ENCODE measurements at regions not wholly inside any gene's neighbourhood (a gene's known extent, or its start where the extent isn't known, plus 50 kb on each side); places are given as distances from the start of the nearest gene placed in this dataset.
A peak's percentile ranks its signal among the peaks of the same experiment; 100 is the strongest.
"Not testable (repeated sequence)": the region's sequence is repeated elsewhere in the genome, so short reads cannot be mapped to it uniquely, and the experiment has no call there.

DNA sequence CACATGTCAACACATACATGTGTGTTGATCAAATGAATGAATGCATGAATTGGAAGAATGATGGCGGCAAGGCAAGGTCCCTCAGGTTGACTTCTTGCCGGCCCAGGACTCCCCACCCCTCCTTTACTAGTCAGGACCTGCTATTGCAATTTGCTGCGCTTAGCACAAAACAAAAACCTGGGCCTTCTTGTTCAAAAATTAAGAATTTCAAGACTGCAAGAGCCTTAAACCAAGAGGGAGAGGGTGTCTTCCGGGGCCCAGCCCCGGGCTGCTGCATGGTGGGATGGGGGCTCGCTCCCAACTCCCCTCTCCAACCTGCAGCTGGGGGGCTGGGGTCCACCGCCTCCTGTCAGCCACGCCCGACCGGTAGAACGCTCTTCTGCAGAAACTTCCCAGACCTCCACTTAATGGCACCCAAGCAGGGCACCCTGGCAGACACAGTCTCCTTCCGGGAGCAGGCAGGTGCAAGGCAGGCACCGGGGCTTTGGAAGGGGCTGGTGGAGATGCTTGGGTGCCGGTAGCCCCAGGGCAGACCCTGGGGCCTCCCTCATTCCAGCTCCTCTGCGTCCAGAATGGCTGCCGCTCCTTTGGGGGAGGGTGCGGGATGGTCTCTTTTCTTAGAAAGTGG lies 2896.5 kb downstream of the RPIA start:
- DNase-seq (ENCODE audit: low read depth); H3K4me3 ChIP-seq (ENCODE audit: low read length): not testable (repeated sequence)

GRCh38 chr2:91588782-91589223 lies 2897.3 kb downstream of the RPIA start:
- not testable (repeated sequence) for H3K4me3 ChIP-seq (ENCODE audit: low read length); DNase-seq (ENCODE audit: low read depth)

DNA sequence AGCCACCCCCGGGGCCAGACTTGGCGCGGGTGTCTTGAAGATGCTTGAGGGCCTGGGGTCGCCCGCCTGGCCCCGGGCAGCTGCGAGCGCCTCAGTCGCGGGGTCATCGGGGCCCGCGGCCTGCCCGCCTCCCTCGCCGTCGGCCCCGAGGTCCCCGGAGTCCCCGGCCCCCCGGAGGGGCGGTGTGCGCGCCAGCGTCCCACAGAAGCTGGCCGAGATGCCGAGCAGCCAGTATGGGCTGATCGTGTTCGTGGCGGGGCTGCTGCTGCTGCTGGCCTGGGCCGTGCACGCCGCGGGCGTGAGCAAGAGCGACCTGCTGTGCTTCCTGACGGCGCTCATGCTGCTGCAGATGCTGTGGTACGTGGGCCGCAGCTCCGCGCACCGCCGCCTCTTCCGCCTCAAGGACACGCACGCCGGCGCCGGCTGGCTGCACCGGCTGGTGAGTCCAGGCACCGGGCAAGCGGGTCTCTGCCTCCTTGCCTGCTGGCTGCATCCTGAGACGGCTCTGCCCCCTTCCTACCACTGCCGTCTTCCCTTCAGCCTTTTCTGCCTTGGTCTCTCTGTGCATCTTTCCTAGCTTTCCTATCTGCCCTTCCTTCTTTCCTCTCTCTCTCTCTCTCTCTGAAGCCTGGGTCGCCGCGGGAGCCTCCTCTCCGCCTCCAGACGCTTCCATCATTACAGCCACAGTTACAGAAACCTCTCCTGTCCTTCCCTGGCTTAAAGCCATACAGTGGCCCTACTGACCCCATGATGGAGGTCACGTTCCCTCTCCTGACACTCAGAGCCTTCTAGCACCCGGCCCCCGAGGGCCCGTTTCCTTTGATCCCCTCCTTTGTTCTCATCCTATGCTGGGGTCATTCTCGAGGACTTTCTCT lies 2898.2 kb downstream of the RPIA start:
- H3K4me3 ChIP-seq (ENCODE audit: low read length); DNase-seq (ENCODE audit: low read depth): not testable (repeated sequence)

- not testable (repeated sequence) for H3K4me3 ChIP-seq (ENCODE audit: low read length); DNase-seq (ENCODE audit: low read depth)
Measured at GRCh38 chr2:91590381-91590780, 2898.9 kb downstream of the RPIA start.

DNA sequence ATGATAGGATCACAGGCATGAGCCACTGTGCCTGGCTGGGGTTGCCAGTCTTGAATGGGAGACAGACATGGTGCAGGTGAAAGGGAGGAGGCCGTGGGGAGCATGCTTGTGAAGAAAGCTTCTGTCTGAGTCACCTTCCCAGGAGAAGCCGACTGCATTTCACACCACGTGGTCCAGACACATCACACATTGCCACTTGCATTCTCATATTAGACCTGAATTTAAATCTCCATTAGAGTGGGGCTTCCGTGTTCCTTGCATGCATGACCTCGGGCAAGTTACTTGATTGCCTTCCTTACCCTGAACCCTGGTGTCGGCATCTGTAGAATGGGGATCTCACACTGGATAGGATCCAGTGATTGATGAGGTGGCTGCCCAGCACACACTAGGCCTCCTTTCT lies 2899.6 kb downstream of the RPIA start:
- DNase-seq (ENCODE audit: low read depth) = peak; percentile 35
- H3K4me3 ChIP-seq (ENCODE audit: low read length) = not testable (repeated sequence)

DNA sequence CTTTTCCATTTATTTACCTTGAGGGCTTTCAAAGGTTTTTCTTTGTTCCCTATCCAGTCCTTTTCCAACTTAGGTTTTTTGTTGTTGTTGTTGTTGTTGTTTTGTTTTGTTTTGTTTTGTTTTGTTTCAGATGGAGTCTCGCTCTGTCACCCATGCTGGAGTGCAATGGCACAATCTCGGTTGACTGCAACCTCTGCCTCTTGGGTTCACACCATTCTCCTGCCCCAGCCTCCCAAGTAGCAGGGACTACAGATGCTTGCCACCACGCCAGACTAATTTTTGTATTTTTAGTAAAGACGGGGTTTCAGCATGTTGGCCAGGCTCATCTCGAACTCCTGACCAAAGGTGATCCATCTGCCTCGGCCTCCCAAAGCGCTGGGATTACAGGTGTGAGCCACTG lies 2906.0 kb downstream of the RPIA start:
- not testable (repeated sequence) for H3K4me3 ChIP-seq (ENCODE audit: low read length); DNase-seq (ENCODE audit: low read depth)

DNA sequence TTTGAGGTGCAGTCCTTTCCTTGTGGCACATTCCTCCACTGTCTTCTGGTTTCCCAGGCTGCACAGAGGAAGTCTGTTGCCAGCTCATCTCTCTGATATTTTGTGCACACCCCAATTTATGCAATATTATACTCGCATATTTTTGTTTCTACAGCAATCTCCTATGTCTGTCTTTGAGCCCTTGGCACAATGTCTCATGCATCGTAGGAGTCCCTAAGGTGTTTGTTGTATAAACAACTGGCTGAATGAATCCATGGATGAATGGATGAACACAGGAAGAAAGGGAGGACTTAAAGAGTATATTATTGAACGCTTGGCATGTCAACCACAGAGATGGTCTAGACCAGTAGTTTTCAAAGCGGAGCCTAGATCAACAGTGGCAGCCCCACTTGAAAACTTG lies 2907.0 kb downstream of the RPIA start:
- H3K4me3 ChIP-seq (ENCODE audit: low read length) = not testable (repeated sequence)
- DNase-seq (ENCODE audit: low read depth) = peak; percentile 86

DNA sequence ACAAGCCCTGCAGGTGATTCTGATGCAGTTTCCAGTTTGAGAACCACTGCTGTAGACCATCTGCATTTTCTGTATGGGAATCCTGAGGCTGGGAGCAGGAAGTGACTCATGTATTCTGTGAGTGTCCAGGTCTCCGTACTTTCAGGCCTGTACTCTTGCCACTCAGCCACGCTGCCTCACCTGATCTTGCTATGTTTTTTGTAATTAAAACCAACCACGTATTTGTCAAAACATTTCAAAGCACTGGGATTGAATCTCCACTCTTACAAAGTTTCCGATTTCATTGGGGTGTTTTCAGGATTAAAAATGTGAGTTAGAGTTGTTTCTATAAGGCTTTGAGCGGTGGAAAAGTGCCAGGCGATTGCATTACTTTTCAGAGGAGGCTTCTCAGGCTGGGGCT lies 2907.5 kb downstream of the RPIA start:
- H3K4me3 ChIP-seq (ENCODE audit: low read length) = not testable (repeated sequence)
- peak; percentile 67 for DNase-seq (ENCODE audit: low read depth)

DNA sequence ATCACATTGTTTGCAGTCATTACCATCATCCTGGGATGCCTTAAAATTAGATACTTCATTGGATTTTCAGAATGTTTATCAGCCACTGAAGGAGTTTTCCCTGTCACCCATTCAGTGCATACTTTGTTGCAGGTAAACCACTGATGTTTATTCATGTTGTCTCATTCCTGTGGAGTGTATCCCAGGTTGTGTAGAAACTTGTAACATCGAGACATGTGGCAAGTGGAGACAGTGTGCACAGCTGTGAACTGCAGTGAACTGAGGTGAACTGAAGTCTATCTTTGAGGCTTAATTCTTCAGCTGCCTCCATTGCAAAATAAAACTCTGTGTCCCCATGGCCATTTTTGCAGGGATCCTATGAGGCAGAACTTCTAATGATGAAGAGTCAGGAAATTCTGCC lies 2911.4 kb downstream of the RPIA start:
- not testable (repeated sequence) for H3K4me3 ChIP-seq (ENCODE audit: low read length)
- DNase-seq (ENCODE audit: low read depth) = peak; percentile 39

GRCh38 chr2:91603996-91604395 lies 2912.5 kb downstream of the RPIA start:
- H3K4me3 ChIP-seq (ENCODE audit: low read length) = not testable (repeated sequence)

DNA sequence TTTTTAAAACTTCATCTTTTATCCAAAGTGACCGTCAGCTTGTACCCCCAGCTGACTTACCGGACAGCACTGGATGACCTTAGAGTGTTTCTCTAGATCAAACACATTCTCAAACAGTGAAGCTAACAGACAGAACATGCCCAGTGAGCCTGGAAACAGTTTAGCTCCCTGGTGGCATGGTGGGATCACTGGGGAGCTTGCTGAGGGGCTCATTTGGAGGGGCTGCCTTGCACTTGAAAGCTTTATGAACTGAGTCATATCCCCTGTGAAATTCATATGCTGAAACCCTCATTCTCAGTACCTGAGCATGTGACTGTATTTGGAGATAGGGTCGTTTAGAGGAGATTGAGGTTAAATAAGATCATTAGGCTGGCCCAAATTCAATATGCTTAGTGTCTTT lies 2913.2 kb downstream of the RPIA start:
- DNase-seq (ENCODE audit: low read depth); H3K4me3 ChIP-seq (ENCODE audit: low read length): not testable (repeated sequence)

More at GRCh38 chr2:91603996-91604395, 2912.5 kb downstream of the RPIA start:
- DNase-seq (ENCODE audit: low read depth) = not testable (repeated sequence)

DNA sequence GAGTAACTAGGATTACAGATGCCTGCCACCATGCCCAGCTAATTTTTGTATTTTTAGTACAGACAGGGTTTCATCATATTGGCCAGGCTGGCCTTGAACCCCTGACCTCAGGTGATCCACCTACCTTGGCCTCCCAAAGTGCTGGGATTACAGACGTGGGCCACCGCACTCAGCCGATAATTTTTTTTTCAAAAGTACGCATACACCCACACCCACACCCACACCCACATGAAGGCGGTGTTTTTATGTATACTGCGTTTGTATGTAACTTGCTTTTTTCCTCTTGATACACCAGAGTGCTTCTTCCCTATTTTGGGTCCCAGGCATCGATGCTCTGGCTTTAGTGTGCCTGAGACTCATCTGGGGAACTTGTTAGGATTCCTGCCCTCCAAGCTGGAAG lies 2932.3 kb downstream of the RPIA start:
- not testable (repeated sequence) for H3K4me3 ChIP-seq (ENCODE audit: low read length); DNase-seq (ENCODE audit: low read depth)

- not testable (repeated sequence) for H3K4me3 ChIP-seq (ENCODE audit: low read length); DNase-seq (ENCODE audit: low read depth)
Measured at GRCh38 chr2:91628471-91628870, 2937.0 kb downstream of the RPIA start.

- not testable (repeated sequence) for H3K4me3 ChIP-seq (ENCODE audit: low read length); DNase-seq (ENCODE audit: low read depth)
Measured at GRCh38 chr2:91657193-91657592, 2965.7 kb downstream of the RPIA start.

- DNase-seq (ENCODE audit: low read depth); H3K4me3 ChIP-seq (ENCODE audit: low read length): not testable (repeated sequence)
Measured at GRCh38 chr2:91658336-91658735, 2966.9 kb downstream of the RPIA start.

- not testable (repeated sequence) for DNase-seq (ENCODE audit: low read depth)
- H3K4me3 ChIP-seq (ENCODE audit: low read length) = peak overlapping the region; percentile 29
Measured at GRCh38 chr2:91659189-91659916, 2967.9 kb downstream of the RPIA start.

- peak; percentile 44 for DNase-seq (ENCODE audit: low read depth)
- peak overlapping the region; percentile 35 for H3K4me3 ChIP-seq (ENCODE audit: low read length)
Measured at GRCh38 chr2:91659917-91660275, 2968.4 kb downstream of the RPIA start.

DNA sequence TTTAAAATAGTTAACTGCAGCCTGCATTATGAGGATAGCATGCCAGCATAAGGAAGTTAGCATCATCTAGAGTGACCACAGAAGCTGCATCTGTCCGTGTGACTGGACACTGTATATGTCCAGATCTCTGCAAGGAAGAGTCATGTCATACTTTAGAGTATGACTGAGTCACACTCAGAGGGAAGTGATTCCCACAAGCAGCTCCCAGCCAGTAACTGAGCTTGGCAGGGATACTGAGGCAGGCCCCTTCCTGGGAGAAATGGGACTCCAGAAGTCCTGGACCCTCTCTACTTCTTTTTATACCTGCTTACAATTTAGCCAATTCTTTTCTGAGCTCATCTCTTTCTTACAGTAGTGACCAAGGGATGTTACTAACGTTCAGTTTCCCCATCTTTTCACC lies 2975.9 kb downstream of the RPIA start:
- not testable (repeated sequence) for H3K4me3 ChIP-seq (ENCODE audit: low read length); DNase-seq (ENCODE audit: low read depth)

GRCh38 chr2:91685541-91685940 lies 2994.1 kb downstream of the RPIA start:
- H3K4me3 ChIP-seq (ENCODE audit: low read length); DNase-seq (ENCODE audit: low read depth): not testable (repeated sequence)

DNA sequence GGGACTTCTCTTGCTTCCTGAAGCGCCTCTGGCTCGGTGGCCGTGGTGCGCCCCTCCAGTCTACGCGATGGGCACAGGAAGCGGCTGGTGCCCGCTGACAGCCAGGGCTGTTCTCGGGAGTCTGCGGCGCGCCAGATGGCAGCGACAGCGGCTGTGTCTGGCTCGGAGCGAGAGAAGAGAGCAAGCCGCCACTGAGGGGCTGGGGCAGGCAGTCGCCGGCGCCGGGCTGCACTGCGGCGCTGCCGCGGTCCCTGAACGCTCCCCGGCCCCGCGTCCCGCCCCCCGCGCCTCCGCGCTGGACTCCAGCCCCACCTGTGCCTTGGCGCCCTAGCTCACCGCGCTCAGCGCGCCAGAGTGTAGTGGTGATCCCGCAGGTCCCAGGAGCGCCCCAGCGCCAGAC lies 2994.6 kb downstream of the RPIA start:
- not testable (repeated sequence) for H3K4me3 ChIP-seq (ENCODE audit: low read length); DNase-seq (ENCODE audit: low read depth)
